NT2/D1 (cell line): ENCODE measurements at regions not wholly inside any gene's neighbourhood (a gene's known extent, or its start where the extent isn't known, plus 50 kb on each side); places are given as distances from the start of the nearest gene placed in this dataset.
"Not testable (repeated sequence)": the region's sequence is repeated elsewhere in the genome, so short reads cannot be mapped to it uniquely, and the experiment has no call there.

Source experiments
- DNase-seq: peaks from one replicate; pipeline ENCODE4 v3.0.0-alpha.2; 2011; ENCODE audit warnings: low read depth, low spot score
- H3K27me3 ChIP-seq: 2 replicates; pipeline ENCODE4 v1.6.0; 2011; ENCODE audit warnings: mild to moderate bottlenecking; ENCODE audit not compliant: insufficient read length, insufficient read depth
- H3K36me3 ChIP-seq: 2 replicates; pipeline ENCODE4 v1.6.1; 2011; ENCODE audit warnings: mild to moderate bottlenecking, low read length, mixed read lengths; ENCODE audit not compliant: insufficient read depth, insufficient read length
- H3K4me1 ChIP-seq: 2 replicates; pipeline ENCODE4 v1.5.1; 2011; ENCODE audit not compliant: insufficient read depth, insufficient read length
- H3K4me3 ChIP-seq: 2 replicates; pipeline ENCODE4 v1.5.1; 2011; ENCODE audit warnings: low read depth; ENCODE audit not compliant: insufficient read length
- H3K9ac ChIP-seq: 2 replicates; pipeline ENCODE4 v1.6.0; 2011; ENCODE audit warnings: low read depth; ENCODE audit not compliant: insufficient read length
- H3K9me3 ChIP-seq: 2 replicates; pipeline ENCODE4 v1.5.1; 2011; ENCODE audit warnings: mild to moderate bottlenecking, low read length; ENCODE audit not compliant: insufficient read depth
- SUZ12 ChIP-seq: IDR thresholded peaks from 2 replicates; pipeline ENCODE4 v1.6.1; 2011; ENCODE audit not compliant: insufficient read length, insufficient read depth; ENCODE audit errors: extremely low read depth
- YY1 ChIP-seq: IDR thresholded peaks from 2 replicates; pipeline ENCODE4 v1.6.1; 2011; ENCODE audit not compliant: insufficient read length, insufficient read depth
- ZNF274 ChIP-seq: IDR thresholded peaks from 2 replicates; pipeline ENCODE4 v1.6.1; 2011; ENCODE audit warnings: mild to moderate bottlenecking, low read depth, low read length

DNA sequence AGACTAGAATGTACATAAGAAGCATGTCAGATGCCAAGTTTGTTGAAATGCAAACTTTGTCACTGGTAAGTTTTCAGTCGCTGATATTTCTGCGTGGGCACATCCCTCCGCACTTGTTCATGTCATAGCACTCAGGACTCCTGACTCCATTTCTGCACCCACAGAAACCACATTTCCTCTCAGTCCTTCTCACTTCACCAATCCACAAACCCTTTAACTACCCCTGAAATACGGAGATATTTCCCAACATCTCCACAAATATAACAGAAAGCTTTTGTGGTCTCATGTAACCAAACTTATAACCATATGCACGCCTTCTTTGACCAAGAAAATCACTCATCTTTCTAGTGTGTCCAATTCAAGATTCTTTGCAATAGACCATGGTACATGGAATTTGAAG lies 276.9 kb upstream of the ERBB4 start:
- Histone ChIP-seq H3K4me1 (no peaks in the 10 kb centered on the region), H3K9me3 (no peaks in the 10 kb centered on the region), H3K27me3 (no peaks in the 10 kb centered on the region), H3K36me3 (no peaks in the 10 kb centered on the region), H3K9ac (no peak overlapping the region), H3K4me3 (no peak overlapping the region)
- TF ChIP-seq YY1 (no peak), SUZ12 (no peak), ZNF274 (no peak)
- no peak for DNase-seq

DNA sequence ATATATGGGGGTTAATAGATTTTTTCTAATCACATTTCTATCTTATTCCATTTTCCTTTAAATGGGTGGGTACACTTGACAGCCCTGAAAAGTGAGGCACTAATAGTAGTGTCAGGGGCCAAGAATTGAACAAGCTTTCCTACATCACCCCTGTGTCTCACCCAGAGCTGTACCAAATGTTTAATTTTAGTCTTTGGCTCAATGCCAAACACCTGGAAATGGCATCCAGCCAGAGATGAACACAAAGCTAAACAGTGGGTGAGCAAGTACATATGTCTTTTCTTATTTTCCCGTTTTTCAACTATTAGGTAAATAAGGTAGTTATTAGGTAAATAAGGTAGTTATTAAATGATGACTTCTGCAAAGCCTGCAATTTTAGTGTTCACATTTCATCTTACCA lies 276.3 kb upstream of the ERBB4 start:
- Histone ChIP-seq H3K4me1 (no peaks in the 10 kb centered on the region), H3K27me3 (no peaks in the 10 kb centered on the region), H3K36me3 (no peaks in the 10 kb centered on the region), H3K4me3 (no peak overlapping the region), H3K9ac (no peak overlapping the region), H3K9me3 (no peaks in the 10 kb centered on the region)
- DNase-seq = no peak
- no peak for TF ChIP-seq ZNF274
- TF ChIP-seq YY1 = no peak
- TF ChIP-seq SUZ12 = no peak

DNA sequence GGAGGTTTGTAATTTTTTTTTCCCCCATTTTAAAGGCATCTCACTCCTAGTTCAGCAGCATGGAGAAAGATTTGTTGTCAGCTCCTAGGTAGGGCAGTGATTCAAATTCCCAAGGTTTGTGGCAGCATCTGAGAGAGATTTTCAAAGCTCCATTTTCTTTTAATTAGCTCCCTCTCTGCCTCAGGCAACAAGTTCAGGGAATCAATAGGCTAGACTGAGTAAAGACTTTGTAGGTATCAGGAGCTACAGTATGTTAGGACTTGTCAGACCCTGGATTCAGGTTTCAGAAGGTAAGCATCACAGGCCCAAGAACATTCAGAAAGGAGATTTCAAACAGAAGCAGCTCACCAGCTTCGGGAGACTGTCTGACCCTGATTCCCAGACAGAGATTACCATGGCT lies 273.3 kb upstream of the ERBB4 start:
- TF ChIP-seq ZNF274 (no peak), SUZ12 (no peak), YY1 (no peak)
- H3K9ac ChIP-seq = no peak overlapping the region
- no peaks in the 10 kb centered on the region for H3K9me3 ChIP-seq
- DNase-seq = no peak
- no peaks in the 10 kb centered on the region for H3K4me1 ChIP-seq
- H3K36me3 ChIP-seq = no peaks in the 10 kb centered on the region
- no peak overlapping the region for H3K4me3 ChIP-seq
- no peaks in the 10 kb centered on the region for H3K27me3 ChIP-seq

- Histone ChIP-seq H3K4me1 (no peaks in the 10 kb centered on the region), H3K4me3 (no peak overlapping the region), H3K9ac (no peak overlapping the region), H3K27me3 (no peaks in the 10 kb centered on the region), H3K9me3 (no peaks in the 10 kb centered on the region), H3K36me3 (no peaks in the 10 kb centered on the region)
- DNase-seq = no peak
- no peak for TF ChIP-seq SUZ12
- TF ChIP-seq YY1 = no peak
- no peak for TF ChIP-seq ZNF274
Observed at GRCh38 chr2:212811036-212811805, 272.6 kb upstream of the ERBB4 start.

GRCh38 chr2:212797484-212798205 lies 259.0 kb upstream of the ERBB4 start:
- TF ChIP-seq YY1 = no peak
- TF ChIP-seq SUZ12 = no peak
- no peak for TF ChIP-seq ZNF274
- H3K36me3 ChIP-seq = no peaks in the 10 kb centered on the region
- H3K4me1 ChIP-seq = no peaks in the 10 kb centered on the region
- H3K27me3 ChIP-seq = no peaks in the 10 kb centered on the region
- no peaks in the 10 kb centered on the region for H3K9me3 ChIP-seq
- H3K4me3 ChIP-seq = no peak overlapping the region
- no peak for DNase-seq
- H3K9ac ChIP-seq = no peak overlapping the region

- Histone ChIP-seq H3K27me3 (no peaks in the 10 kb centered on the region), H3K4me3 (no peak overlapping the region), H3K9me3 (no peaks in the 10 kb centered on the region), H3K4me1 (no peaks in the 10 kb centered on the region), H3K9ac (no peak overlapping the region), H3K36me3 (no peaks in the 10 kb centered on the region)
- DNase-seq = no peak
- TF ChIP-seq ZNF274 = no peak
- no peak for TF ChIP-seq SUZ12
- TF ChIP-seq YY1 = no peak
Observed at GRCh38 chr2:212794471-212794870, 255.9 kb upstream of the ERBB4 start.

DNA sequence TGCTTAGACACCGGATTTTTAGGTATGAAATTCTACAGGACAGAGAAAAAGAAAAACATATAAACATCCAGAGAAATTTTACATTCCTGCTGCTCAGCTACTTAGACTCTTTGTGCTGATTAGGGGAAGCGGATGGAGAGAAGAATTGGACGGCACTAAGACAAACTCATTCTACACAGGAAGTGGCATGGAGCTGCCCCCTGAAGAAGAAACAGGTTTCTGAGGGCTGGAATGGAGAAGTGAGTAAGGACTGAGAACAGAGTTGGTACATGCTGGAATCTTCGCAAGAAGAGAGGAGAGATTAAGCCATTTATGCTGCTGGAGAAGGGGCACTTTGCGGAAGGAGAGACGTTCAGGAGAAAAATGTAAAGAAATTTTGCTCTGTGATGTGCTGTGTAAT lies 253.0 kb upstream of the ERBB4 start:
- no peak for TF ChIP-seq SUZ12
- TF ChIP-seq ZNF274 = no peak
- TF ChIP-seq YY1 = no peak
- Histone ChIP-seq H3K4me3 (no peak overlapping the region), H3K9me3 (no peaks in the 10 kb centered on the region), H3K9ac (no peak overlapping the region), H3K27me3 (no peaks in the 10 kb centered on the region), H3K4me1 (no peaks in the 10 kb centered on the region), H3K36me3 (no peaks in the 10 kb centered on the region)
- no peak for DNase-seq

DNA sequence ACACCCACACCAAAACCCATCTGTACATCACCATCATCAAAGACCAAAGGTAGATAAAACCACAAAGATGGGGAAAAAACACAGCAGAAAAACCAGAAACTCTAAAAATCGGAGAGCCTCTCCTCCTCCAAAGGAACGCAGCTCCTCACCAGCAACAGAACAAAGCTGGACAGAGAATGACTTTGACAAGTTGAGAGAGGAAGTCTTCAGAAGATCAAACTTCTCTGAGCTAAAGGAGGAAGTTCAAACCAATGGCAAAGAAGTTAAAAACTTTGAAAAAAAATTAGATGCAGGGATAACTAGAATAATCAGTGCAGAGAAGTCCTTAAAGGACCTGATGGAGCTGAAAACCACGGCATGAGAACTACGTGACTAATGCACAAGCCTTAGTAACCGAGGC lies 247.5 kb upstream of the ERBB4 start:
- not testable (repeated sequence) for H3K36me3 ChIP-seq, H3K4me3 ChIP-seq, H3K9me3 ChIP-seq, DNase-seq, H3K9ac ChIP-seq, H3K27me3 ChIP-seq, H3K4me1 ChIP-seq
